Right renal pelvis (tissue), 4 donors: ENCODE measurements at regions not wholly inside any gene's neighbourhood (a gene's known extent, or its start where the extent isn't known, plus 50 kb on each side); places are given as distances from the start of the nearest gene placed in this dataset.

Experiments used
- DNase-seq, 4 donors: peaks; one replicate each; pipeline ENCODE4 v3.0.0-alpha.2; 2013; ENCODE audit warnings: low read depth in 4 of 4, low spot score in 3 of 4, missing footprints in 1 of 4

- DNase-seq = no peak
These were observed 91.9 kb upstream of the LDAH start for GRCh38 chr2:20914771-20915170.

GRCh38 chr2:20914087-20914486 is 91.2 kb upstream of the LDAH start:
- no peak for DNase-seq

DNA sequence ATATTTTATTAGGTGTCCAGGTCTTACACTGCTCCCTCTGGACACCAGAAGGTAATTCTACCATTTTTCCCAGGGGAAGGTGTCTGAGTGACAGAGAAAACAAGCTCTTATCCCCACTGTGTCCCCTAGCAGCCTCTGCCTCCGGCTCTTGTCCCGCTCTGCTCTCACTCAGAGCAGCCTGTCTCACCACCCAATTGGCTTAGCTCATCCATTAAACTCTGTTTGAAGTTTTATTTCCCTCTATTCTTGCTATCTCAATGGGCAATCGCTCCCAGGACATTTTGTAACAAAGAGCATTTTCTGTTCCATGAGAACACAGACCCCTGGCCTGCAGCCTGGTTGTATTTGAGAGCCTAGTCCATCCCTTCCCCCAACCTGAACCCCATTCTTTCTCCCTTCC is 90.6 kb upstream of the LDAH start:
- DNase-seq = no peak

- no peak for DNase-seq
These were observed 77.2 kb upstream of the LDAH start for GRCh38 chr2:20900052-20900636.

GRCh38 chr2:20897874-20898453 is 75.1 kb upstream of the LDAH start:
- no peak for DNase-seq

- DNase-seq = no peak
These were observed 74.1 kb upstream of the LDAH start for GRCh38 chr2:20897047-20897446.

- no peak for DNase-seq
These were observed 61.9 kb upstream of the LDAH start for GRCh38 chr2:20884829-20885228.

DNA sequence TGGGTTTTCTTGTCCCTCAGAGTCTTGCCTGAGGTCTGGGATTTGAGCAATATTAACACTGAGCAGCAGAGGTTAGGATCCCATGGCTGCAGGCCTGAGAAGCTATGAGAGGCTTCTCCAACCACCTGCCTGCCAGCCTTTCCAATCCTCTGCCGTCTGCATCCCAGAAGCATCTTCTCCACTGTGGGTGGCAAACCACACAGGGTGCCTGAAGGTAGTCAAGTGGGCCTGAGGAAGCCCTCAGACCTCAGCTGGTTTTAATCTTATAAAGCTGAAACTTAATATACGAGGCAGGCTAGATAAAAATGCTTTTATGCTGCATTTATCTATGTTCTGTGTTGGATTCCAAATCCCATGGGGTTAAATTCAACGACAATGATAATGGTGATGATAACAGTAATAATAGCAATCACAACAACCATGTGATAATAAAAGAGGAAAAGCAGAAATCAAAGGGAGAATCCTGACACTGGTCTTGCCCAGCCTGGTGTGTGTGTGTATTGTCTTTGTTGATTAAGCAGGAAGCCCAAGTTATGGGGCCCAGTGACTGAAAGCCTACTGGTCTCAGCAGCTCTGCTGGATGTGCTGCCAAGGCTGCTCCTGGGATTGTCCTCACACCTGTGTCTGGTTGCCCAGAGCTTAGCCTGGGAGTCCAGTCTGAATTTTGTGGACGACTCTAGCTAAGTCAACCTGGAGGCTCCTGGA is 59.7 kb upstream of the LDAH start:
- no peak for DNase-seq

- DNase-seq = no peak
These were observed 57.4 kb upstream of the LDAH start for GRCh38 chr2:20880221-20880771.

- no peak for DNase-seq
These were observed 56.3 kb upstream of the LDAH start for GRCh38 chr2:20879221-20879620.

- DNase-seq = no peak
These were observed 55.1 kb upstream of the LDAH start for GRCh38 chr2:20877960-20878359.
